Endothelial cell of umbilical vein (primary cell): ENCODE measurements at regions not wholly inside any gene's neighbourhood (a gene's known extent, or its start where the extent isn't known, plus 50 kb on each side); places are given as distances from the start of the nearest gene placed in this dataset.
"Not testable (repeated sequence)": the region's sequence is repeated elsewhere in the genome, so short reads cannot be mapped to it uniquely, and the experiment has no call there.

Experiments
- BruUV-seq: library from RNA; stranded (reverse); fragments of 400-500 nt; replicated peaks from 2 replicates; lab custom pipeline; 2021; lab: Mats Ljungman, UMichigan
- CTCF ChIA-PET: fragments of 300-600, 350-600 bp; sonication (Branson Sonifier 250); formaldehyde crosslinking; loops from one replicate; lab custom pipeline; 2021; ENCODE audit warnings: antibody characterized with exemption, inconsistent platforms; lab: Charles Lee
- POLR2A ChIA-PET: fragments of 300-600, 350-600 bp; sonication (Branson Sonifier 250); formaldehyde crosslinking; loops from one replicate; lab custom pipeline; 2021; ENCODE audit warnings: antibody characterized with exemption, inconsistent platforms; lab: Charles Lee
- DNase-seq: peaks from one replicate; pipeline ENCODE4 v3.0.0-alpha.2; 2011; ENCODE audit warnings: low read depth, low spot score
- FAIRE-seq: peaks from 2 replicates; lab custom pipeline; 2011; peaks lifted over from hg19 to GRCh38; lab: Jason Lieb, UNC
- H2AFZ ChIP-seq: 2 replicates; pipeline ENCODE4 v1.6.0; 2012; ENCODE audit warnings: low read depth, low read length, control low read depth, inconsistent platforms
- H3K27ac ChIP-seq: 2 replicates; pipeline ENCODE4 v1.5.1; 2011; ENCODE audit warnings: low read depth, mild to moderate bottlenecking, control low read depth, low read length, moderate library complexity; ENCODE audit not compliant: insufficient read depth
- H3K27me3 ChIP-seq, 2 experiments: 2 replicates each; pipeline versions ENCODE4 v1.6.0 to v1.6.1; 2011; ENCODE audit warnings: low read length in 2 of 2, mixed read lengths in 1 of 2; ENCODE audit not compliant: control insufficient read depth in 2 of 2, insufficient read depth in 2 of 2
- H3K36me3 ChIP-seq, 2 experiments: 2 replicates in 1 of 2; 3 replicates in 1 of 2; pipeline ENCODE4 v1.5.1; 2011; ENCODE audit warnings: low read length in 2 of 2, mild to moderate bottlenecking in 1 of 2, moderate library complexity in 1 of 2; ENCODE audit not compliant: control insufficient read depth in 2 of 2, insufficient read depth in 2 of 2; ENCODE audit errors: extremely low read depth in 1 of 2
- H3K4me1 ChIP-seq: 3 replicates; pipeline ENCODE4 v1.5.1; 2011; ENCODE audit warnings: mild to moderate bottlenecking, low read length; ENCODE audit not compliant: control insufficient read depth, insufficient read depth; ENCODE audit errors: extremely low read depth
- H3K4me2 ChIP-seq: 2 replicates; pipeline ENCODE4 v1.6.1; 2011; ENCODE audit warnings: low read length, control low read depth, mixed read lengths; ENCODE audit not compliant: insufficient read depth
- H3K4me3 ChIP-seq, 3 experiments: fragments of 200-600 bp in 1 of 3; sonication (generic), shearing (Covaris generic) in 1 of 3; replicated peaks in 1 of 3; 2 replicates each; pipeline ENCODE4 v1.5.1; 2011 to 2016; ENCODE audit warnings: control low read depth in 3 of 3, low read length in 3 of 3, mild to moderate bottlenecking in 2 of 3, inconsistent platforms in 1 of 3, low read depth in 1 of 3, moderate library complexity in 1 of 3; ENCODE audit not compliant: insufficient read depth in 1 of 3
- H3K79me2 ChIP-seq: 2 replicates; pipeline ENCODE4 v1.6.0; 2012; ENCODE audit warnings: low read length, inconsistent platforms; ENCODE audit not compliant: control insufficient read depth, insufficient read depth
- H3K9ac ChIP-seq: replicated peaks from 2 replicates; pipeline ENCODE3; 2011; ENCODE audit warnings: low read length, control low read depth; ENCODE audit not compliant: insufficient read depth; ENCODE audit errors: extremely low read depth
- H3K9me1 ChIP-seq: replicated peaks from 3 replicates; pipeline ENCODE4 v1.6.0; 2011; ENCODE audit warnings: mild to moderate bottlenecking, low read length; ENCODE audit not compliant: control insufficient read depth, insufficient read depth; ENCODE audit errors: extremely low read depth
- H3K9me3 ChIP-seq: replicated peaks from 2 replicates; pipeline ENCODE4 v1.5.1; 2012; ENCODE audit warnings: low read length, inconsistent platforms; ENCODE audit not compliant: control insufficient read depth, insufficient read depth
- H4K20me1 ChIP-seq: replicated peaks from 2 replicates; pipeline ENCODE3; 2011; ENCODE audit warnings: mild to moderate bottlenecking, low read length; ENCODE audit not compliant: control insufficient read depth, insufficient read depth; ENCODE audit errors: extremely low read depth
- dilution Hi-C: fragments of 300-500 bp; cut with MboI; formaldehyde crosslinking; loops from one replicate; pipeline ENCODE4 v1.15.0; 2019; ENCODE audit warnings: low sequenced_read_pairs; ENCODE audit not compliant: extremely low pct_ligation_motif_present
- intact Hi-C: fragments of 100-400 bp; cut with micrococcal nuclease; formaldehyde crosslinking; loops from one replicate; pipeline ENCODE4 v1.10.0; 2022

- H3K9me3 ChIP-seq, H3K27me3 ChIP-seq, H3K9me1 ChIP-seq, H2AFZ ChIP-seq, H3K4me3 ChIP-seq, H4K20me1 ChIP-seq, H3K4me1 ChIP-seq, FAIRE-seq, H3K79me2 ChIP-seq, BruUV-seq, CTCF ChIA-PET, intact Hi-C loops, POLR2A ChIA-PET, H3K27ac ChIP-seq, dilution Hi-C loops, DNase-seq, H3K36me3 ChIP-seq, H3K9ac ChIP-seq, H3K4me2 ChIP-seq: not testable (repeated sequence)
These were observed 411.5 kb upstream of the DEFB115 start for GRCh38 chr20:30845923-30846322.

- H3K4me3 ChIP-seq, H3K27ac ChIP-seq, H3K79me2 ChIP-seq, H3K36me3 ChIP-seq, POLR2A ChIA-PET, H3K9me1 ChIP-seq, H3K4me2 ChIP-seq, H3K27me3 ChIP-seq, H3K4me1 ChIP-seq, CTCF ChIA-PET, DNase-seq, BruUV-seq, H2AFZ ChIP-seq, dilution Hi-C loops, H3K9ac ChIP-seq, H4K20me1 ChIP-seq, intact Hi-C loops, H3K9me3 ChIP-seq, FAIRE-seq: not testable (repeated sequence)
These were observed 389.2 kb upstream of the DEFB115 start for GRCh38 chr20:30868271-30868670.

DNA sequence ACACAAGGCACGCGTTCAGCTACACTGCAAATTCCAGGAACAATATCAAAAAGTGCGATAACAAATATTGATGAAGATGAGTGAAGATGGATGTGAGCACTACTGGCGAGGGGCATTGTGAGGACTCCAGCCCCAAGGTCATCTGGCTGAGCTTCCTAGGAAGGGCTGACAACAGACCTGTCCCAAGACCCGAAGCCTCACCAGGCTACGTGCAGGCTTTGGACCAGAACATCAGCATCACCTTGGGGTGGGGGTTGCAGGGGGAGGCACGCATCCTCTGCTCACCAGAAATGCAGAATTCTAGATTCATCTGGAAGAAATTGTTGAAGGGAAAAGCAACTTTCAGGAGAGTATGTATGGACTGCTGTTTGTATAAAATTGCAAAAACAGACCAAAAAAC, 386.3 kb upstream of the DEFB115 start:
- H3K4me1 ChIP-seq, H3K9me3 ChIP-seq, BruUV-seq, POLR2A ChIA-PET, H3K27me3 ChIP-seq, dilution Hi-C loops, H3K4me3 ChIP-seq, H3K9ac ChIP-seq, FAIRE-seq, H2AFZ ChIP-seq, intact Hi-C loops, H3K9me1 ChIP-seq, H3K27ac ChIP-seq, H3K36me3 ChIP-seq, H3K79me2 ChIP-seq, DNase-seq, H4K20me1 ChIP-seq, CTCF ChIA-PET, H3K4me2 ChIP-seq: not testable (repeated sequence)

GRCh38 chr20:30872252-30872651, 385.2 kb upstream of the DEFB115 start:
- H3K4me2 ChIP-seq, FAIRE-seq, BruUV-seq, H4K20me1 ChIP-seq, H3K9me3 ChIP-seq, CTCF ChIA-PET, H3K27me3 ChIP-seq, H3K9me1 ChIP-seq, H3K9ac ChIP-seq, H3K4me1 ChIP-seq, intact Hi-C loops, H3K36me3 ChIP-seq, dilution Hi-C loops, H3K4me3 ChIP-seq, H3K27ac ChIP-seq, H3K79me2 ChIP-seq, H2AFZ ChIP-seq, POLR2A ChIA-PET, DNase-seq: not testable (repeated sequence)
